ENCODE measurements at regions not wholly inside any gene's neighbourhood (a gene's known extent, or its start where the extent isn't known, plus 50 kb on each side); places are given as distances from the start of the nearest gene placed in this dataset.

GRCh38 chr7:125061-125475 is 67.3 kb upstream of the FAM20C start:
- TF ChIP-seq KDM1A (IDR thresholded peaks at IDR 0.05; ENCODE audit: low read depth) (no peak), RFX5 (IDR thresholded peaks at IDR 0.05) (no peak), SMC3 (IDR thresholded peaks at IDR 0.05) (no peak), MAX (IDR thresholded peaks at IDR 0.05) (no peak)
- TF ChIP-seq, protein P1, sequence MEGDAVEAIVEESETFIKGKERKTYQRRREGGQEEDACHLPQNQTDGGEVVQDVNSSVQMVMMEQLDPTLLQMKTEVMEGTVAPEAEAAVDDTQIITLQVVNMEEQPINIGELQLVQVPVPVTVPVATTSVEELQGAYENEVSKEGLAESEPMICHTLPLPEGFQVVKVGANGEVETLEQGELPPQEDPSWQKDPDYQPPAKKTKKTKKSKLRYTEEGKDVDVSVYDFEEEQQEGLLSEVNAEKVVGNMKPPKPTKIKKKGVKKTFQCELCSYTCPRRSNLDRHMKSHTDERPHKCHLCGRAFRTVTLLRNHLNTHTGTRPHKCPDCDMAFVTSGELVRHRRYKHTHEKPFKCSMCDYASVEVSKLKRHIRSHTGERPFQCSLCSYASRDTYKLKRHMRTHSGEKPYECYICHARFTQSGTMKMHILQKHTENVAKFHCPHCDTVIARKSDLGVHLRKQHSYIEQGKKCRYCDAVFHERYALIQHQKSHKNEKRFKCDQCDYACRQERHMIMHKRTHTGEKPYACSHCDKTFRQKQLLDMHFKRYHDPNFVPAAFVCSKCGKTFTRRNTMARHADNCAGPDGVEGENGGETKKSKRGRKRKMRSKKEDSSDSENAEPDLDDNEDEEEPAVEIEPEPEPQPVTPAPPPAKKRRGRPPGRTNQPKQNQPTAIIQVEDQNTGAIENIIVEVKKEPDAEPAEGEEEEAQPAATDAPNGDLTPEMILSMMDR (IDR thresholded peaks at IDR 0.05), result no peak
